ENCODE measurements at regions not wholly inside any gene's neighbourhood (a gene's known extent, or its start where the extent isn't known, plus 50 kb on each side); places are given as distances from the start of the nearest gene placed in this dataset.

DNA sequence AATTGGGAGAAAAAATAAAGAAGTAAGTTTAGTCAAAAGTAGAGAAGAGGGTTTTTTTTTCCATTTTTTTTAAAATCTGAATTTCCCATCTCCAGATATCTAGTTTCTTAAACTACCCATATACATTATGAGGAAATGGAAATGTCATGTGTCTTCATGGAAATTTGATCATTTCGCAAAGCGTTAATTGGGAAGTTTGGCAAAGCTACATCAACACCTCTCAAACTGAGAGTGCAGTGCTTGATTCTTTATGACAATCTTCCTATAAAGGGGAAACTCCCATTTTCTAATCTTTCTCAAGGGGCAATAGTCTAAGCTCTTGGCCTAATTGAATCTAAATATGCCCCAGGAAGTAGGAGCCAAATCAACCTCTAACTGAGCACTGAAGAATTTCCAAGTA is 110.4 kb upstream of the INHBA start:
- intact Hi-C loops (cut with micrococcal nuclease), result loop anchor here (10.0 kb wide), 1 partner anchor 58 kb away; no protein-coding TSS in a partner anchor
- no peaks in the 10 kb centered on the region for H3K9me2 ChIP-seq (ENCODE audit: insufficient read depth)
- RAD21 ChIA-PET (ENCODE audit: low non-redundant PET in 1 of 2, low total read pairs in 2 of 2, uncharacterized antibody in 2 of 2, unreplicated experiment in 2 of 2), result no interaction called here
- H3K4me3 ChIP-seq (replicated peaks in 1 of 2; ENCODE audit: low read depth in 1 of 2, low read length in 2 of 2), result no peak overlapping the region
- POLR2A ChIA-PET, result no interaction called here
- TF ChIP-seq EZH2phosphoT487 (IDR thresholded peaks at IDR 0.05; ENCODE audit: borderline replicate concordance) (no peak), CBX3 (IDR thresholded peaks at IDR 0.05; ENCODE audit: low read depth) (no peak), POLR2A (IDR thresholded peaks at IDR 0.05; ENCODE audit: borderline replicate concordance, extremely low read depth, insufficient read depth, insufficient read length) (no peak), SIN3A (IDR thresholded peaks at IDR 0.05; ENCODE audit: low read depth) (no peak), EZH2 (IDR thresholded peaks at IDR 0.05) (no peak), YY1 (IDR thresholded peaks at IDR 0.05; ENCODE audit: extremely low read depth, insufficient replicate concordance, low read depth, low read length) (no peak)
- TF ChIP-seq, protein P1, sequence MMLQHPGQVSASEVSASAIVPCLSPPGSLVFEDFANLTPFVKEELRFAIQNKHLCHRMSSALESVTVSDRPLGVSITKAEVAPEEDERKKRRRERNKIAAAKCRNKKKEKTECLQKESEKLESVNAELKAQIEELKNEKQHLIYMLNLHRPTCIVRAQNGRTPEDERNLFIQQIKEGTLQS (IDR thresholded peaks at IDR 0.05), result no peak
- no peak overlapping the region for H2AFZ ChIP-seq (ENCODE audit: low read depth, low read length, poor library complexity, severe bottlenecking)
- H3K9ac ChIP-seq (ENCODE audit: low read length), result no peak overlapping the region
- H3K4me2 ChIP-seq (ENCODE audit: low read length), result no peak overlapping the region
- H3K9me3 ChIP-seq (ENCODE audit: control insufficient read depth in 1 of 2, insufficient read depth in 1 of 2, low read depth in 1 of 2, low read length in 2 of 2), result no peaks in the 10 kb centered on the region
- CTCF ChIA-PET, result no interaction called here
- BruUV-seq (replicated peaks), result no TSS peak
- H4K20me1 ChIP-seq (ENCODE audit: insufficient read depth), result no peaks in the 10 kb centered on the region
- H3K27me3 ChIP-seq (ENCODE audit: insufficient read depth, low read length), result 0 out of 2 replicates have a peak, but pooled peaks cover 3% of the 10 kb centered on the region
- no peaks in the 10 kb centered on the region for H3K79me2 ChIP-seq (ENCODE audit: insufficient read depth, low read length)
- no peak for ATAC-seq
- no peak overlapping the region for H3K27ac ChIP-seq (ENCODE audit: low read depth, low read length)
- no peak for DNase-seq (ENCODE audit: low read depth, low spot score)
- no peaks in the 10 kb centered on the region for H3K36me3 ChIP-seq (ENCODE audit: control insufficient read depth in 1 of 2, insufficient read depth in 2 of 2, low read length in 2 of 2)
- no peaks in the 10 kb centered on the region for H3K4me1 ChIP-seq (ENCODE audit: control insufficient read depth in 1 of 2, insufficient read depth in 2 of 2, low read length in 2 of 2)

DNA sequence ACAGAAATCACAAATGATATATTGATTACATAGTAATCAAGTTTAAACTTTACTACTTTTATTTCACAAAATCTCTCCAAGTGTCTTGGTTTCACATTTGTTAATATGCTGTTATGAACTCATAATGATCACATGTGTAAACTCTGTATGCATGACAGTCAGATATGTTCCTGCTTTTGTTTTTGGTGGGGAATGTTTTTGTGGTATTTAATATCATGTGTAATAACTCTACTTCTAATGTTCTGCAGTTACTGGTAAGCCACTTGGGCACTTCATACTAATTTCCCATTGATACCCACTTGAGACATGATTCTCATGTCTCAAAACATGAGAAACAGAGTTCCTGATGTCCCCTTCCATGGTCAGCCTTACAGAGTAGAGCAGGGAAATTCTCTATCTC is 109.1 kb upstream of the INHBA start:
- Histone ChIP-seq H3K4me2 (ENCODE audit: low read length) (no peak overlapping the region), H3K27ac (ENCODE audit: low read depth, low read length) (no peak overlapping the region), H3K9ac (ENCODE audit: low read length) (no peak overlapping the region), H2AFZ (ENCODE audit: low read depth, low read length, poor library complexity, severe bottlenecking) (no peak overlapping the region), H3K9me3 (ENCODE audit: control insufficient read depth in 1 of 2, insufficient read depth in 1 of 2, low read depth in 1 of 2, low read length in 2 of 2) (no peaks in the 10 kb centered on the region), H3K36me3 (ENCODE audit: control insufficient read depth in 1 of 2, insufficient read depth in 2 of 2, low read length in 2 of 2) (no peaks in the 10 kb centered on the region), H3K4me3 (replicated peaks in 1 of 2; ENCODE audit: low read depth in 1 of 2, low read length in 2 of 2) (no peak overlapping the region), H3K4me1 (ENCODE audit: control insufficient read depth in 1 of 2, insufficient read depth in 2 of 2, low read length in 2 of 2) (no peaks in the 10 kb centered on the region), H3K79me2 (ENCODE audit: insufficient read depth, low read length) (no peaks in the 10 kb centered on the region), H3K27me3 (ENCODE audit: insufficient read depth, low read length) (0 out of 2 replicates have a peak, but pooled peaks cover 3% of the 10 kb centered on the region), H4K20me1 (ENCODE audit: insufficient read depth) (no peaks in the 10 kb centered on the region), H3K9me2 (ENCODE audit: insufficient read depth) (no peaks in the 10 kb centered on the region)
- ChIA-PET RAD21 (ENCODE audit: low non-redundant PET in 1 of 2, low total read pairs in 2 of 2, uncharacterized antibody in 2 of 2, unreplicated experiment in 2 of 2) (no interaction called here), CTCF (no interaction called here), POLR2A (no interaction called here)
- TF ChIP-seq TCF7L2 (IDR thresholded peaks at IDR 0.05; ENCODE audit: borderline replicate concordance, extremely low read depth, insufficient read depth, insufficient read length) (no peak), POLR2AphosphoS5 (IDR thresholded peaks at IDR 0.05; ENCODE audit: low read depth, low read length) (no peak), SIN3A (IDR thresholded peaks at IDR 0.05; ENCODE audit: low read depth) (no peak), CEBPB (IDR thresholded peaks at IDR 0.05; ENCODE audit: low read depth) (no peak), ZFX (IDR thresholded peaks at IDR 0.05) (no peak), SP1 (IDR thresholded peaks at IDR 0.05; ENCODE audit: low read depth) (no peak)
- TF ChIP-seq, protein P2, sequence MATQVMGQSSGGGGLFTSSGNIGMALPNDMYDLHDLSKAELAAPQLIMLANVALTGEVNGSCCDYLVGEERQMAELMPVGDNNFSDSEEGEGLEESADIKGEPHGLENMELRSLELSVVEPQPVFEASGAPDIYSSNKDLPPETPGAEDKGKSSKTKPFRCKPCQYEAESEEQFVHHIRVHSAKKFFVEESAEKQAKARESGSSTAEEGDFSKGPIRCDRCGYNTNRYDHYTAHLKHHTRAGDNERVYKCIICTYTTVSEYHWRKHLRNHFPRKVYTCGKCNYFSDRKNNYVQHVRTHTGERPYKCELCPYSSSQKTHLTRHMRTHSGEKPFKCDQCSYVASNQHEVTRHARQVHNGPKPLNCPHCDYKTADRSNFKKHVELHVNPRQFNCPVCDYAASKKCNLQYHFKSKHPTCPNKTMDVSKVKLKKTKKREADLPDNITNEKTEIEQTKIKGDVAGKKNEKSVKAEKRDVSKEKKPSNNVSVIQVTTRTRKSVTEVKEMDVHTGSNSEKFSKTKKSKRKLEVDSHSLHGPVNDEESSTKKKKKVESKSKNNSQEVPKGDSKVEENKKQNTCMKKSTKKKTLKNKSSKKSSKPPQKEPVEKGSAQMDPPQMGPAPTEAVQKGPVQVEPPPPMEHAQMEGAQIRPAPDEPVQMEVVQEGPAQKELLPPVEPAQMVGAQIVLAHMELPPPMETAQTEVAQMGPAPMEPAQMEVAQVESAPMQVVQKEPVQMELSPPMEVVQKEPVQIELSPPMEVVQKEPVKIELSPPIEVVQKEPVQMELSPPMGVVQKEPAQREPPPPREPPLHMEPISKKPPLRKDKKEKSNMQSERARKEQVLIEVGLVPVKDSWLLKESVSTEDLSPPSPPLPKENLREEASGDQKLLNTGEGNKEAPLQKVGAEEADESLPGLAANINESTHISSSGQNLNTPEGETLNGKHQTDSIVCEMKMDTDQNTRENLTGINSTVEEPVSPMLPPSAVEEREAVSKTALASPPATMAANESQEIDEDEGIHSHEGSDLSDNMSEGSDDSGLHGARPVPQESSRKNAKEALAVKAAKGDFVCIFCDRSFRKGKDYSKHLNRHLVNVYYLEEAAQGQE (IDR thresholded peaks at IDR 0.05; ENCODE audit: low read depth), result no peak
- TF ChIP-seq, protein P3, sequence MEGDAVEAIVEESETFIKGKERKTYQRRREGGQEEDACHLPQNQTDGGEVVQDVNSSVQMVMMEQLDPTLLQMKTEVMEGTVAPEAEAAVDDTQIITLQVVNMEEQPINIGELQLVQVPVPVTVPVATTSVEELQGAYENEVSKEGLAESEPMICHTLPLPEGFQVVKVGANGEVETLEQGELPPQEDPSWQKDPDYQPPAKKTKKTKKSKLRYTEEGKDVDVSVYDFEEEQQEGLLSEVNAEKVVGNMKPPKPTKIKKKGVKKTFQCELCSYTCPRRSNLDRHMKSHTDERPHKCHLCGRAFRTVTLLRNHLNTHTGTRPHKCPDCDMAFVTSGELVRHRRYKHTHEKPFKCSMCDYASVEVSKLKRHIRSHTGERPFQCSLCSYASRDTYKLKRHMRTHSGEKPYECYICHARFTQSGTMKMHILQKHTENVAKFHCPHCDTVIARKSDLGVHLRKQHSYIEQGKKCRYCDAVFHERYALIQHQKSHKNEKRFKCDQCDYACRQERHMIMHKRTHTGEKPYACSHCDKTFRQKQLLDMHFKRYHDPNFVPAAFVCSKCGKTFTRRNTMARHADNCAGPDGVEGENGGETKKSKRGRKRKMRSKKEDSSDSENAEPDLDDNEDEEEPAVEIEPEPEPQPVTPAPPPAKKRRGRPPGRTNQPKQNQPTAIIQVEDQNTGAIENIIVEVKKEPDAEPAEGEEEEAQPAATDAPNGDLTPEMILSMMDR (IDR thresholded peaks at IDR 0.05 in 2 of 3, conservative IDR thresholded peaks at IDR 0.05 in 1 of 3; ENCODE audit: borderline replicate concordance in 1 of 3, insufficient read depth in 1 of 3, low read depth in 2 of 3, low read length in 2 of 3), result no peak
- no TSS peak for BruUV-seq (replicated peaks)
- ATAC-seq (no peak), DNase-seq (ENCODE audit: low read depth, low spot score) (no peak)
- intact Hi-C loops (cut with micrococcal nuclease), result loop anchor here (10.0 kb wide), 1 partner anchor 57 kb away; no protein-coding TSS in a partner anchor
